ENCODE measurements at regions not wholly inside any gene's neighbourhood (a gene's known extent, or its start where the extent isn't known, plus 50 kb on each side); places are given as distances from the start of the nearest gene placed in this dataset.

DNA sequence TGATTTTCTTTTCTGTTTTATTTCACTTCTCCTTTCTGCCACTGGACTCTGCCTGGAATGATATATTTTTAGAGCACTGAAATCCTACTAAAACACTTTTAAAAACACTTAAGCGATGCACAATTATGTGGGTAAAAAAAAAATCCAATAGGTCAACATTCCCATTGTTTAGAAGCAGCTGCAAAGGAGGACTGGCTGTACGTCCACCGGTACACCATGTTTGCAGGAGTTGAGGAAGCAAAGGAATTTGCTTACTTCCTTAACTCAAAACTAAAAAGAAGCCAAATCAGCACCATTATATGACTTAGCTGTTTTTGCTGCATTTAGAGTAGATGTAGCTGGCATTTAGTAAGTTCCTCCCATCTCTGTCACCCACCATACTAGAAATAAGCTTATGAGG, 186.8 kb upstream of the TMTC1 start:
- no peaks in the 10 kb centered on the region for H3K36me3 Mint-ChIP-seq
- H3K27me3 Mint-ChIP-seq (ENCODE audit: low read depth), result no peaks in the 10 kb centered on the region
- no peaks in the 10 kb centered on the region for H3K4me1 Mint-ChIP-seq
- DNase-seq (ENCODE audit: low spot score in 2 of 2, unreplicated experiment in 2 of 2), result no peak
- no peak overlapping the region for H3K4me3 Mint-ChIP-seq
- TF ChIP-seq, protein P1, sequence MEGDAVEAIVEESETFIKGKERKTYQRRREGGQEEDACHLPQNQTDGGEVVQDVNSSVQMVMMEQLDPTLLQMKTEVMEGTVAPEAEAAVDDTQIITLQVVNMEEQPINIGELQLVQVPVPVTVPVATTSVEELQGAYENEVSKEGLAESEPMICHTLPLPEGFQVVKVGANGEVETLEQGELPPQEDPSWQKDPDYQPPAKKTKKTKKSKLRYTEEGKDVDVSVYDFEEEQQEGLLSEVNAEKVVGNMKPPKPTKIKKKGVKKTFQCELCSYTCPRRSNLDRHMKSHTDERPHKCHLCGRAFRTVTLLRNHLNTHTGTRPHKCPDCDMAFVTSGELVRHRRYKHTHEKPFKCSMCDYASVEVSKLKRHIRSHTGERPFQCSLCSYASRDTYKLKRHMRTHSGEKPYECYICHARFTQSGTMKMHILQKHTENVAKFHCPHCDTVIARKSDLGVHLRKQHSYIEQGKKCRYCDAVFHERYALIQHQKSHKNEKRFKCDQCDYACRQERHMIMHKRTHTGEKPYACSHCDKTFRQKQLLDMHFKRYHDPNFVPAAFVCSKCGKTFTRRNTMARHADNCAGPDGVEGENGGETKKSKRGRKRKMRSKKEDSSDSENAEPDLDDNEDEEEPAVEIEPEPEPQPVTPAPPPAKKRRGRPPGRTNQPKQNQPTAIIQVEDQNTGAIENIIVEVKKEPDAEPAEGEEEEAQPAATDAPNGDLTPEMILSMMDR (IDR thresholded peaks at IDR 0.05; ENCODE audit: unreplicated experiment), result no peak
- no peak overlapping the region for H3K27ac Mint-ChIP-seq
- H3K9me3 Mint-ChIP-seq, result no peaks in the 10 kb centered on the region

DNA sequence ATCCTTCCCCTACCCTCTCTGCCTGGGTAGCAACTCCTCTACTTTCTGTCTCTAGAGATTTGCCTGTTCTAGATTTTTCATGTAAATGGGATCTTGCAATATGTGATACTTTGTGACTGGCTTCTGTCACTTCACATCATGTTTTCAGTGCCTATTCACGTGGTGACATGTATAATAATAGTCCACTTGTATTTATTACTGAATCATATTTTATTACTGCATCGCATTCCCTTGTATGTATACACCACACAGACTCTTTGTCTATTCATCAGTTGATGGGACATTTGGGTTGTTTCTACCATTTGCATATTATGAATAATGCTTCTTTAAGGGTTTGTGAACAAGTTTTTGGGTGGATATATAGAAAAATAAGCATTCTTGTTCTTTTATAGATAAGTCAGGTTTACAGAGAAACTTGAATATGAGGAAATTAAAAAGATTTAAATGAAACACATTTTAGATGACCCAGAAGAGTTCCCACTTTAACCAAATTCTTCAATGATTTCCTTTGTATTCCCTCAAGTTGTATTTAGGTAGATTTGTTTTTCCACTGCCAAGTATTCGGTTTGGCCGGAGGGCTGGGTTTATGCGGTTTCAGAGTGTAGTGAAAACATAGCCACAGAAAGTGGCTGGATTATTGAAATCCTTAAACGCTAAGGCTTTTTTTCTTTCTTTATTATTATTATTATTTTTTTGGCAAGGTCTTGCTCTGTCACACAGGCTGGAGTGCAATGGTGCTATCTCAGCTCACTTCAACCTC, 178.7 kb upstream of the TMTC1 start:
- Mint-ChIP-seq H3K4me1 (no peaks in the 10 kb centered on the region), H3K9me3 (no peaks in the 10 kb centered on the region), H3K36me3 (no peaks in the 10 kb centered on the region), H3K27ac (no peak overlapping the region), H3K4me3 (no peak overlapping the region), H3K27me3 (ENCODE audit: low read depth) (peaks cover 7% of the 10 kb centered on the region)
- no peak for DNase-seq (ENCODE audit: low spot score in 2 of 2, unreplicated experiment in 2 of 2)
- TF ChIP-seq, protein P1 (IDR thresholded peaks at IDR 0.05; ENCODE audit: unreplicated experiment), result no peak

DNA sequence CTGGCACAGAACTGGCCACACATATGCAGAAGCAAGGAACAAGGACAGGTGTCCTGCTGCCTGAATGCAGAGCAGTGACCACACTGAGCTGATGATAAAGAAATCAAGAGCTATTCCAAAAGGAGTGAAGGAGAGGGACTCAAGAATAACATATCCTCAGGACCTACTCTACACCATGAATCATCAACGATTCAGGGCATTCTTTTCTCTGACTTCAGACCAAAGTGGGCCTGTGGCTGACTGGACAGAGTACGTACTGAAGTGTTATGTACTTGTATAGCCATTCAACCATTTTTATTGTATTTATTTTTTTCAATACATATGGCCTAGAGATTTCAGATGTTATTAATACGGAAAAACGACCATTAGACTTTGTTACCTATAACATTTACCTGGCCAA, 177.5 kb upstream of the TMTC1 start:
- H3K36me3 Mint-ChIP-seq, result no peaks in the 10 kb centered on the region
- H3K27me3 Mint-ChIP-seq (ENCODE audit: low read depth), result peaks cover 7% of the 10 kb centered on the region
- DNase-seq (ENCODE audit: low spot score in 2 of 2, unreplicated experiment in 2 of 2), result no peak
- peaks cover 1% of the 10 kb centered on the region for H3K9me3 Mint-ChIP-seq
- no peak overlapping the region for H3K27ac Mint-ChIP-seq
- no peak overlapping the region for H3K4me3 Mint-ChIP-seq
- TF ChIP-seq, protein P1 (IDR thresholded peaks at IDR 0.05; ENCODE audit: unreplicated experiment), result no peak
- no peaks in the 10 kb centered on the region for H3K4me1 Mint-ChIP-seq

DNA sequence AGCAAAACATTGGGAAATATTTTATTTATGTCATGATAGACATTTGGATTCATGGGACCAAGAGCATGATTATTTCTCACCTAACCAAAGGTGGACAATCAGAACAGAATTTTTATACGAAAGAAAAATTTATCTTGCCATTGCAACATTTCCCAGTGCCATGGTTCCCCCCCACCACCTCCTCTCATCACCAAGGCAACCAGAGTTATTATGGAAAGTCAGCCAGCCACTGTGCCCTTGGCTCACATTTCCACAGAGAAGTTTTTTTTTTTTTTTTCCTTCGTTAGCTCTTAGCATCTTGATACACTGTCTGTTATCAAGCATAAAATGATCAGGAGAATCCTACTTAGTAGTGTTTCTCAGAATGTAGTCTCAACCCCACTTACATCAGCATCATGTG, 176.4 kb upstream of the TMTC1 start:
- no peaks in the 10 kb centered on the region for H3K4me1 Mint-ChIP-seq
- DNase-seq (ENCODE audit: low spot score in 2 of 2, unreplicated experiment in 2 of 2), result no peak
- H3K27me3 Mint-ChIP-seq (ENCODE audit: low read depth), result peaks cover 7% of the 10 kb centered on the region
- H3K27ac Mint-ChIP-seq, result no peak overlapping the region
- TF ChIP-seq, protein P1 (IDR thresholded peaks at IDR 0.05; ENCODE audit: unreplicated experiment), result no peak
- H3K4me3 Mint-ChIP-seq, result no peak overlapping the region
- peaks cover 11% of the 10 kb centered on the region for H3K9me3 Mint-ChIP-seq
- no peaks in the 10 kb centered on the region for H3K36me3 Mint-ChIP-seq

DNA sequence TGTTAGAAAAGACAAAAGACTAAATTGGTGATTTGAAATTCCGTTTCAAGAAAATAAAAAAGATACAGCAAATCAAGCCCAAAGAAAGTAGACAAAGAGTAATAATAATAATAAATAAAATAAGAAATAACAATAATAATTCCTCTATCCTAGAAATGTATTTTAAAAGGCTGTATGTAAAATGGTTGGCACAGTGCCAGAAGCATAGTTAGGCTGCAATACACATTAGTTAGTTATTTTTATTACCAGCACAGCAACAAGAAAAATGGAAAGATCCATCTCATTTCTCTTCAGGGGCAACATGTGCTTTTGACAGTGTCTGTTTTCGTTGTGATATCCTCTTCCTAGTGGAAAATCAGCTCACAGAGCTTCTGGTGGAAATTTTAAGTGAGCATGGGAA, 174.1 kb upstream of the TMTC1 start:
- no peak overlapping the region for H3K27ac Mint-ChIP-seq
- DNase-seq (ENCODE audit: low spot score in 2 of 2, unreplicated experiment in 2 of 2), result no peak
- H3K4me3 Mint-ChIP-seq, result no peak overlapping the region
- H3K9me3 Mint-ChIP-seq, result peaks cover 14% of the 10 kb centered on the region
- no peaks in the 10 kb centered on the region for H3K36me3 Mint-ChIP-seq
- peaks cover 5% of the 10 kb centered on the region for H3K27me3 Mint-ChIP-seq (ENCODE audit: low read depth)
- TF ChIP-seq, protein P1 (IDR thresholded peaks at IDR 0.05; ENCODE audit: unreplicated experiment), result no peak
- H3K4me1 Mint-ChIP-seq, result no peaks in the 10 kb centered on the region

Measured in mesothelial cell of epicardium (in vitro differentiated cells).